ENCODE measurements at regions not wholly inside any gene's neighbourhood (a gene's known extent, or its start where the extent isn't known, plus 50 kb on each side); places are given as distances from the start of the nearest gene placed in this dataset.
"Not testable (repeated sequence)": the region's sequence is repeated elsewhere in the genome, so short reads cannot be mapped to it uniquely, and the experiment has no call there.

- Histone ChIP-seq H3K27ac (ENCODE audit: low read depth in 1 of 2, low read length in 2 of 2) (no peak overlapping the region), H3K36me3 (ENCODE audit: control insufficient read depth in 4 of 4, insufficient read depth in 3 of 4, low read depth in 1 of 4, low read length in 3 of 4) (no peaks in the 10 kb centered on the region), H3K9ac (ENCODE audit: low read depth in 1 of 2, low read length in 2 of 2) (no peak overlapping the region), H3K4me3 (ENCODE audit: low read depth in 1 of 3, low read length in 3 of 3) (no peak overlapping the region), H3K9me3 (ENCODE audit: control insufficient read depth in 4 of 4, low read length in 3 of 4) (no peaks in the 10 kb centered on the region), H3K27me3 (ENCODE audit: control insufficient read depth in 4 of 4, insufficient read depth in 4 of 4, low read length in 3 of 4) (no peaks in the 10 kb centered on the region), H3K4me1 (ENCODE audit: control insufficient read depth in 4 of 4, insufficient read depth in 4 of 4, low read length in 3 of 4) (no peaks in the 10 kb centered on the region)
- DNase-seq (ENCODE audit: low spot score): no peak
- 93% methylated on average over 10 of the region's 10 CpGs for WGBS
- no peak for TF ChIP-seq REST (IDR thresholded peaks at IDR 0.05)
- TF ChIP-seq MAX (IDR thresholded peaks at IDR 0.05): no peak
- no peak for TF ChIP-seq SP1 (IDR thresholded peaks at IDR 0.05)
- no peak for TF ChIP-seq YY1 (IDR thresholded peaks at IDR 0.05)
- no peak for TF ChIP-seq HNF4G (IDR thresholded peaks at IDR 0.05)
- no peak for TF ChIP-seq GABPA (IDR thresholded peaks at IDR 0.05 in 1 of 2, conservative IDR thresholded peaks at IDR 0.05 in 1 of 2)
- TF ChIP-seq CTCF (IDR thresholded peaks at IDR 0.05; ENCODE audit: low read depth, low read length, missing input control): no peak
These were observed 140.5 kb upstream of the WSCD1 start for GRCh38 chr17:5929721-5930120.

GRCh38 chr17:5930555-5930954, 139.6 kb upstream of the WSCD1 start:
- H3K4me1 ChIP-seq (ENCODE audit: control insufficient read depth in 4 of 4, insufficient read depth in 4 of 4, low read length in 3 of 4); H3K9me3 ChIP-seq (ENCODE audit: control insufficient read depth in 4 of 4, low read length in 3 of 4); H3K9ac ChIP-seq (ENCODE audit: low read depth in 1 of 2, low read length in 2 of 2); H3K36me3 ChIP-seq (ENCODE audit: control insufficient read depth in 4 of 4, insufficient read depth in 3 of 4, low read depth in 1 of 4, low read length in 3 of 4); DNase-seq (ENCODE audit: low spot score); H3K27me3 ChIP-seq (ENCODE audit: control insufficient read depth in 4 of 4, insufficient read depth in 4 of 4, low read length in 3 of 4); H3K27ac ChIP-seq (ENCODE audit: low read depth in 1 of 2, low read length in 2 of 2); H3K4me3 ChIP-seq (ENCODE audit: low read depth in 1 of 3, low read length in 3 of 3): not testable (repeated sequence)
- 74% methylated on average over 1 of the region's 1 CpG for WGBS

- WGBS: 68% methylated on average over 9 of the region's 9 CpGs
- H3K9ac ChIP-seq (ENCODE audit: low read depth in 1 of 2, low read length in 2 of 2): no peak overlapping the region
- no peak overlapping the region for H3K27ac ChIP-seq (ENCODE audit: low read depth in 1 of 2, low read length in 2 of 2)
- DNase-seq (ENCODE audit: low spot score): no peak
- H3K36me3 ChIP-seq (ENCODE audit: control insufficient read depth in 4 of 4, insufficient read depth in 3 of 4, low read depth in 1 of 4, low read length in 3 of 4): no peaks in the 10 kb centered on the region
- H3K4me3 ChIP-seq (ENCODE audit: low read depth in 1 of 3, low read length in 3 of 3): no peak overlapping the region
- no peaks in the 10 kb centered on the region for H3K27me3 ChIP-seq (ENCODE audit: control insufficient read depth in 4 of 4, insufficient read depth in 4 of 4, low read length in 3 of 4)
- peaks cover 0 to 5% (median 1%) of the 10 kb centered on the region in 4 donors for H3K9me3 ChIP-seq (ENCODE audit: control insufficient read depth in 4 of 4, low read length in 3 of 4)
- no peaks in the 10 kb centered on the region for H3K4me1 ChIP-seq (ENCODE audit: control insufficient read depth in 4 of 4, insufficient read depth in 4 of 4, low read length in 3 of 4)
- TF ChIP-seq CTCF (IDR thresholded peaks at IDR 0.05; ENCODE audit: low read depth, low read length, missing input control) (no peak), ATF3 (IDR thresholded peaks at IDR 0.05) (no peak), JUND (IDR thresholded peaks at IDR 0.05) (no peak), SP1 (IDR thresholded peaks at IDR 0.05) (no peak), GABPA (IDR thresholded peaks at IDR 0.05 in 1 of 2, conservative IDR thresholded peaks at IDR 0.05 in 1 of 2) (no peak), HNF4A (conservative IDR thresholded peaks at IDR 0.05) (no peak), FOXA2 (IDR thresholded peaks at IDR 0.05) (no peak), RXRA (IDR thresholded peaks at IDR 0.05) (no peak), TAF1 (conservative IDR thresholded peaks at IDR 0.05) (no peak), YY1 (IDR thresholded peaks at IDR 0.05) (no peak), RAD21 (IDR thresholded peaks at IDR 0.05) (no peak), MAX (IDR thresholded peaks at IDR 0.05) (no peak), FOXA1 (IDR thresholded peaks at IDR 0.05) (no peak), REST (IDR thresholded peaks at IDR 0.05) (no peak), EGR1 (IDR thresholded peaks at IDR 0.05; ENCODE audit: low read depth in 2 of 2) (no peak)
These were observed 138.6 kb upstream of the WSCD1 start for GRCh38 chr17:5931616-5932015.
